A673 (cell line): ENCODE measurements at regions not wholly inside any gene's neighbourhood (a gene's known extent, or its start where the extent isn't known, plus 50 kb on each side); places are given as distances from the start of the nearest gene placed in this dataset.

Source experiments
- BruUV-seq: library from RNA; stranded (reverse); fragments of 400-500 nt; replicated peaks from 2 replicates; lab custom pipeline; 2021; lab: Mats Ljungman, UMichigan
- CTCF ChIA-PET: fragments of 300-600 bp; sonication (Branson Sonifier 250); formaldehyde crosslinking; loops from one replicate; lab custom pipeline; 2022; ENCODE audit warnings: antibody characterized with exemption; lab: Charles Lee
- POLR2A ChIA-PET: fragments of 300-600 bp; sonication (Branson Sonifier 250); formaldehyde crosslinking; loops from one replicate; lab custom pipeline; 2022; ENCODE audit warnings: antibody characterized with exemption; ENCODE audit not compliant: low non-redundant PET; lab: Charles Lee
- DNase-seq: peaks from one replicate; pipeline ENCODE4 v3.0.0-alpha.2; 2015; ENCODE audit warnings: low spot score
- H3K27ac ChIP-seq: fragments of 200-600 bp; sonication (generic); 2 replicates; pipeline ENCODE4 v1.5.1; 2016; ENCODE audit warnings: mixed run types, low read depth, mild to moderate bottlenecking, mixed read lengths, antibody characterized with exemption, low read length; ENCODE audit not compliant: poor library complexity, severe bottlenecking
- H3K27me3 ChIP-seq: fragments of 200-600 bp; sonication (generic); replicated peaks from 2 replicates; pipeline ENCODE4 v1.6.1; 2017; ENCODE audit warnings: mixed run types, low read depth, mild to moderate bottlenecking, mixed read lengths, antibody characterized with exemption, low read length; ENCODE audit not compliant: insufficient read depth, poor library complexity
- H3K36me3 ChIP-seq: fragments of 200-600 bp; sonication (generic); 2 replicates; pipeline ENCODE4 v1.6.1; 2016; ENCODE audit warnings: mixed run types, mild to moderate bottlenecking, mixed read lengths, antibody characterized with exemption, low read length; ENCODE audit not compliant: insufficient read depth, poor library complexity, severe bottlenecking
- H3K4me1 ChIP-seq: fragments of 200-600 bp; sonication (generic); 2 replicates; pipeline ENCODE4 v1.6.1; 2017; ENCODE audit warnings: mixed run types, mild to moderate bottlenecking, mixed read lengths, antibody characterized with exemption, low read length; ENCODE audit not compliant: insufficient read depth, poor library complexity, severe bottlenecking
- H3K4me3 ChIP-seq: fragments of 200-600 bp; sonication (generic); 2 replicates; pipeline ENCODE4 v1.5.1; 2016; ENCODE audit warnings: low read depth, mixed run types, mild to moderate bottlenecking, mixed read lengths, low read length; ENCODE audit not compliant: poor library complexity, severe bottlenecking
- H3K9me3 ChIP-seq: fragments of 200-600 bp; sonication (generic); 2 replicates; pipeline ENCODE4 v1.6.1; 2016; ENCODE audit warnings: mixed run types, low read depth, mild to moderate bottlenecking, mixed read lengths, antibody characterized with exemption, low read length; ENCODE audit not compliant: poor library complexity, severe bottlenecking
- EZH2 ChIP-seq: fragments of 200-600 bp; sonication (generic); IDR thresholded peaks from 2 replicates; pipeline ENCODE4 v1.6.1; 2017; ENCODE audit warnings: borderline replicate concordance, low read depth, mild to moderate bottlenecking, mixed read lengths, antibody characterized with exemption, low read length; ENCODE audit not compliant: poor library complexity, severe bottlenecking
- intact Hi-C: fragments of 100-400 bp; cut with micrococcal nuclease; formaldehyde crosslinking; loops from one replicate; pipeline ENCODE4 v1.10.0; 2022; ENCODE audit not compliant: unreplicated experiment
- TF ChIP-seq, protein P1 (sequence below): fragments of 300-800, 200-600 bp; sonication (generic); conservative IDR thresholded peaks from 2 replicates; pipeline ENCODE4 v1.5.1; 2017; ENCODE audit warnings: low read depth, mild to moderate bottlenecking, antibody characterized with exemption, low read length, moderate library complexity, mixed read lengths

GRCh38 chr15:61613138-61613537 lies 384.0 kb upstream of the RORA start:
- DNase-seq, result no peak
- intact Hi-C loops, result no loop called here
- BruUV-seq, result no TSS peak
- CTCF ChIA-PET, result no interaction called here
- Histone ChIP-seq H3K36me3 (no peaks in the 10 kb centered on the region), H3K9me3 (peaks cover 9% of the 10 kb centered on the region), H3K27me3 (no peaks in the 10 kb centered on the region), H3K27ac (no peak overlapping the region), H3K4me1 (no peaks in the 10 kb centered on the region), H3K4me3 (no peak overlapping the region)
- TF ChIP-seq, protein P1, sequence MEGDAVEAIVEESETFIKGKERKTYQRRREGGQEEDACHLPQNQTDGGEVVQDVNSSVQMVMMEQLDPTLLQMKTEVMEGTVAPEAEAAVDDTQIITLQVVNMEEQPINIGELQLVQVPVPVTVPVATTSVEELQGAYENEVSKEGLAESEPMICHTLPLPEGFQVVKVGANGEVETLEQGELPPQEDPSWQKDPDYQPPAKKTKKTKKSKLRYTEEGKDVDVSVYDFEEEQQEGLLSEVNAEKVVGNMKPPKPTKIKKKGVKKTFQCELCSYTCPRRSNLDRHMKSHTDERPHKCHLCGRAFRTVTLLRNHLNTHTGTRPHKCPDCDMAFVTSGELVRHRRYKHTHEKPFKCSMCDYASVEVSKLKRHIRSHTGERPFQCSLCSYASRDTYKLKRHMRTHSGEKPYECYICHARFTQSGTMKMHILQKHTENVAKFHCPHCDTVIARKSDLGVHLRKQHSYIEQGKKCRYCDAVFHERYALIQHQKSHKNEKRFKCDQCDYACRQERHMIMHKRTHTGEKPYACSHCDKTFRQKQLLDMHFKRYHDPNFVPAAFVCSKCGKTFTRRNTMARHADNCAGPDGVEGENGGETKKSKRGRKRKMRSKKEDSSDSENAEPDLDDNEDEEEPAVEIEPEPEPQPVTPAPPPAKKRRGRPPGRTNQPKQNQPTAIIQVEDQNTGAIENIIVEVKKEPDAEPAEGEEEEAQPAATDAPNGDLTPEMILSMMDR, result no peak
- no peak for TF ChIP-seq EZH2
- POLR2A ChIA-PET, result no interaction called here

DNA sequence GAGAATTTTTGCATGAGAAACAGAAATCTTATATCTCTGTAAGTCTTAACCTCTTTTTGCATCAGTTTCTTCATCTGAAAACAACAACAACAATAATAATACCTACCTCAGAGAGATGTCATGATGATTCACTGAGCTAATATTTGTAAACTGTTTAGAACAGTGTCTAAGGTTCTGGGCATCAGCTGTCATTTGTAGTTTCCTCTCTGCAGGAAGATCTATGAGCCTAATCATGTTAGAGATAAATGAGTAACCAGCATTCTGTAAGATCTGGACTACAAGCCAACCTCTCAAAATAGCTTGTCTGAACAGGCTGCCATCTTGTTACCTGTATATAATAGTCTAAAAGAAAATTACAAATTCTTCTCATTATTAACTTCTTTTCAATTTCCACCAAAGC lies 383.0 kb upstream of the RORA start:
- POLR2A ChIA-PET, result no interaction called here
- Histone ChIP-seq H3K4me1 (no peaks in the 10 kb centered on the region), H3K27me3 (no peaks in the 10 kb centered on the region), H3K4me3 (no peak overlapping the region), H3K36me3 (no peaks in the 10 kb centered on the region), H3K9me3 (peaks cover 1% of the 10 kb centered on the region), H3K27ac (no peak overlapping the region)
- no TSS peak for BruUV-seq
- CTCF ChIA-PET, result no interaction called here
- intact Hi-C loops, result no loop called here
- TF ChIP-seq EZH2, result no peak
- no peak for DNase-seq

DNA sequence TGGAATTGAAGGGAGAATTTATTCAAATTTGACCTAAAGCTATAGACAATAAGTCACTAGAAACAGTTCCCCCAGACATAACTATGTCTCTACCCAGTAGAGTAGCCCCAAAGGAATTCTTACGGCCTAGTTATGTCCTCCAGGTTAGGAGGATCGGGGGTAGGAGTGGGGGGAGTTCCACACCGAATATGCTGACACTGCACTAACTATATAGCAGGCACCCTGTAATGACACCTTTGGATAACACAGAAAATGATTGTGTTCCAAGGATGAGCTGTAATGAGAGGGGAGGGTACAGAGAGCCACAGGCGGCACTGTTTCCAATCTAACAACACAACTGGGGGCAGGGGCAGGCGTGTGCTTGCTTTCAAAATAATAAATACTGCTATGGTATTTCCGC lies 376.2 kb upstream of the RORA start:
- Histone ChIP-seq H3K4me3 (no peak overlapping the region), H3K27me3 (no peaks in the 10 kb centered on the region), H3K36me3 (no peaks in the 10 kb centered on the region), H3K9me3 (no peaks in the 10 kb centered on the region), H3K27ac (no peak overlapping the region), H3K4me1 (no peaks in the 10 kb centered on the region)
- ChIA-PET POLR2A (no interaction called here), CTCF (no interaction called here)
- TF ChIP-seq, protein P1, result no peak
- TF ChIP-seq EZH2, result no peak
- intact Hi-C loops, result no loop called here
- DNase-seq, result no peak
- no TSS peak for BruUV-seq

GRCh38 chr15:61598655-61599054 lies 369.6 kb upstream of the RORA start:
- H3K4me1 ChIP-seq, result no peaks in the 10 kb centered on the region
- no peak overlapping the region for H3K4me3 ChIP-seq
- ChIA-PET POLR2A (no interaction called here), CTCF (no interaction called here)
- no peaks in the 10 kb centered on the region for H3K36me3 ChIP-seq
- no peak overlapping the region for H3K27ac ChIP-seq
- H3K9me3 ChIP-seq, result no peaks in the 10 kb centered on the region
- no peaks in the 10 kb centered on the region for H3K27me3 ChIP-seq
- intact Hi-C loops, result no loop called here
- DNase-seq, result no peak
- TF ChIP-seq, protein P1, result no peak
- TF ChIP-seq EZH2, result no peak
- BruUV-seq, result no TSS peak
